WI38 (cell line): ENCODE measurements at regions not wholly inside any gene's neighbourhood (a gene's known extent, or its start where the extent isn't known, plus 50 kb on each side); places are given as distances from the start of the nearest gene placed in this dataset.
"Not testable (repeated sequence)": the region's sequence is repeated elsewhere in the genome, so short reads cannot be mapped to it uniquely, and the experiment has no call there.

Source experiments
- H3K4me3 ChIP-seq: 2 replicates; pipeline ENCODE4 v1.5.1; 2011; ENCODE audit warnings: low read depth, mild to moderate bottlenecking, control low read depth, low read length
- TF ChIP-seq, protein P1 (sequence below): IDR thresholded peaks from 2 replicates; pipeline ENCODE4 v1.5.1; 2012; ENCODE audit warnings: low read depth, mild to moderate bottlenecking, control low read depth, low read length

DNA sequence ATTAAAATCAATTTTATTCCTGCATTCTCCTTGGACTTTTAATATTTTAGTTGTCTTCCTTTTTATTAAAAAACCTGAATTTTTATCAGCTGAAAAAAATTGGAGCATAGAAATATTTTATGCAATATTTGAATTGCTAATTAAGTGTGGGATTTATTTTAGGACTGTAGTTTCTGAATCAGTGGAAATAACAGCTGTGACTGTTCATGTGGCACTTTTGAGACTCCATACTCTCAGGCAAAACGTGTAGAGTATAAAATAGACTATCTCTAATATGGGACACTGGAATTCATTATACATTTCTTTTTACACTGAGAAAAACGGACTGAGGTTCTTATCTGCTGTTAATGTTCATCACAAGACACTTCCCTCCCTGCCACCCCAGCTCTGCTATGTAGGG, 558.3 kb upstream of the TPK1 start:
- TF ChIP-seq, protein P1, sequence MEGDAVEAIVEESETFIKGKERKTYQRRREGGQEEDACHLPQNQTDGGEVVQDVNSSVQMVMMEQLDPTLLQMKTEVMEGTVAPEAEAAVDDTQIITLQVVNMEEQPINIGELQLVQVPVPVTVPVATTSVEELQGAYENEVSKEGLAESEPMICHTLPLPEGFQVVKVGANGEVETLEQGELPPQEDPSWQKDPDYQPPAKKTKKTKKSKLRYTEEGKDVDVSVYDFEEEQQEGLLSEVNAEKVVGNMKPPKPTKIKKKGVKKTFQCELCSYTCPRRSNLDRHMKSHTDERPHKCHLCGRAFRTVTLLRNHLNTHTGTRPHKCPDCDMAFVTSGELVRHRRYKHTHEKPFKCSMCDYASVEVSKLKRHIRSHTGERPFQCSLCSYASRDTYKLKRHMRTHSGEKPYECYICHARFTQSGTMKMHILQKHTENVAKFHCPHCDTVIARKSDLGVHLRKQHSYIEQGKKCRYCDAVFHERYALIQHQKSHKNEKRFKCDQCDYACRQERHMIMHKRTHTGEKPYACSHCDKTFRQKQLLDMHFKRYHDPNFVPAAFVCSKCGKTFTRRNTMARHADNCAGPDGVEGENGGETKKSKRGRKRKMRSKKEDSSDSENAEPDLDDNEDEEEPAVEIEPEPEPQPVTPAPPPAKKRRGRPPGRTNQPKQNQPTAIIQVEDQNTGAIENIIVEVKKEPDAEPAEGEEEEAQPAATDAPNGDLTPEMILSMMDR: no peak
- no peak overlapping the region for H3K4me3 ChIP-seq

DNA sequence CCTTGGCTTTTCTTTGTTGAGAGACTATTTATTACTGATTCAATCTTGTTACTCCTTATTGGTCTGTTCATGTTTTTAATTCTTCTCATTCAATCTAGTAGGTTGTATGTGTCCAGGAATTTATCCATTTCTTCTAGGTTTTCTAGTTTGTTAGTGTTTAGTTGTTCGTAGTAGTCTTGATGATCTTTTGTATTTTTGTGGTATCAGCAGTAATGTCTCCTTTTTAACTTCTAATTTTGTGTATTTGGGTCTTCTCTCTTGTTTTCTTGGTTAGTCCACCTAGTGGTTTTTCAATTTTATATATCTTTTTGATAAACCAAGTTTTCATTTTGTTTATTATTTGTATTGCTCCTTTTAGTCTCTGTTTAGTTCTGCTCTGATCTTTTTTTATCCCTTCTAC, 546.9 kb upstream of the TPK1 start:
- H3K4me3 ChIP-seq: no peak overlapping the region
- TF ChIP-seq, protein P1: no peak

DNA sequence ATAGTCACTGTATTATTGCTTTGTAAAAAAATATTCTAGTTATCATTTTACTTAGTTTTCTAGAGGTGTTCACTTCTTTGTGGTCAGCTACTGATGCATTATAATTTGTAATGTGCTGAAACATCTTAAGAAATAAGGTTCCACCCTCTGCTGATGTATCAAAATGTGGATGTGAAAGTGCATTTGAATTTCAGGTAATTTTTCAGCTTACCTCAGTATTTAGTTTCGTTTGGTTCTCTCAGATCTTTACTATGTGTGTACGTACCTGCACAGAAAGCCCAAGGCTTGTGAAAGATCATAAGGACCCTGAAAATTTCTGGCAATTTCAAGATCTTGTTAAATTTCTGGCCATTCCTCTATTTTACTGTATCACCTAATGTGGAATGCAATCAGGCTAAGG, 542.3 kb upstream of the TPK1 start:
- H3K4me3 ChIP-seq: no peak overlapping the region
- TF ChIP-seq, protein P1: no peak

- TF ChIP-seq, protein P1: no peak
Observed at GRCh38 chr7:145360511-145361100, 524.8 kb upstream of the TPK1 start.

GRCh38 chr7:145350334-145350733, 514.5 kb upstream of the TPK1 start:
- TF ChIP-seq, protein P1: no peak
- H3K4me3 ChIP-seq: no peak overlapping the region

More at GRCh38 chr7:145360511-145361100, 524.8 kb upstream of the TPK1 start:
- H3K4me3 ChIP-seq: no peak overlapping the region

DNA sequence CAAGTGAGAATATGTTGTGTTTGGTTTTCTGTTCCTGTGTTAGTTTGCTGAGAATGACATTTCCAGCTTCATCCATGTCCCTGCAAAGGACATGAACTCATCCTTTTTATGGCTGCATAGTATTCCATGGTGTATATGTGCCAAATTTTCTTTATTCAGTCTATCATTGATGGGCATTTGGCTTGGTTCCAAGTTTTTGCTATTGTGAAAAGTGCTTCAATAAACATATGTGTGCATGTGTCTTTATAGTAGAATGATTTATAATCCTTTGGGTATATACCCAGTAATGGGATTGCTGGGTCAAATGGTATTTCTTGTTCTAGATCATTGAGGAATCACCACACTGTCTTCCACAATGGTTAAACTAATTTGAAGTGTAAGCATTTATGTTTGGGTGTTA, 513.6 kb upstream of the TPK1 start:
- not testable (repeated sequence) for H3K4me3 ChIP-seq

GRCh38 chr7:145347271-145347670, 511.4 kb upstream of the TPK1 start:
- no peak overlapping the region for H3K4me3 ChIP-seq

More at GRCh38 chr7:145347271-145347670, 511.4 kb upstream of the TPK1 start:
- TF ChIP-seq, protein P1: no peak
